AG04449 (cell line): ENCODE measurements at regions not wholly inside any gene's neighbourhood (a gene's known extent, or its start where the extent isn't known, plus 50 kb on each side); places are given as distances from the start of the nearest gene placed in this dataset.

Experiments used
- CTCF ChIA-PET: fragments of 350-600 bp; formaldehyde crosslinking; extraction: SDS; loops from one replicate; lab custom pipeline; 2021; ENCODE audit warnings: antibody characterized with exemption; lab: Yijun Ruan, JAX
- POLR2A ChIA-PET: fragments of 400-600, 350-600 bp; formaldehyde crosslinking; extraction: SDS; loops from one replicate; lab custom pipeline; 2020; ENCODE audit warnings: antibody characterized with exemption, inconsistent platforms; lab: Yijun Ruan, JAX
- DNase-seq: peaks from one replicate; pipeline ENCODE4 v3.0.0-alpha.2; 2010; ENCODE audit warnings: low read depth, low spot score
- H3K4me3 ChIP-seq: 2 replicates; pipeline ENCODE4 v1.5.1; 2011; ENCODE audit warnings: low read depth, mild to moderate bottlenecking, control low read depth, low read length
- CTCF ChIP-seq: IDR thresholded peaks from one replicate; pipeline ENCODE4 v1.5.1; 2011; ENCODE audit warnings: mild to moderate bottlenecking, moderate library complexity, low read length, control low read depth, inconsistent platforms; ENCODE audit not compliant: insufficient read depth; ENCODE audit errors: missing control alignments

- POLR2A ChIA-PET: interaction anchor here (0.9 to 1.7 kb wide), 2 partner anchors 9 to 36 kb away, joined by 4 to 7 read pairs; no protein-coding TSS in a partner anchor
Observed at GRCh38 chr3:43794776-43795175, 104.0 kb downstream of the ABHD5 start.

GRCh38 chr3:43795491-43795890 is 104.8 kb downstream of the ABHD5 start:
- POLR2A ChIA-PET: interaction anchor here (1.7 kb wide), 1 partner anchor 10 kb away, joined by 7 read pairs; no protein-coding TSS in a partner anchor
- no peak for DNase-seq
- TF ChIP-seq CTCF: no peak
- H3K4me3 ChIP-seq: no peak overlapping the region
- CTCF ChIA-PET: interaction anchor here (1.6 to 3.3 kb wide), 2 partner anchors 26 to 60 kb away, joined by 10 to 18 read pairs; no protein-coding TSS in a partner anchor

More at GRCh38 chr3:43794776-43795175, 104.0 kb downstream of the ABHD5 start:
- CTCF ChIA-PET: interaction anchor here (1.0 to 3.3 kb wide), 4 partner anchors 10 to 61 kb away, joined by 3 to 18 read pairs (median 8); no protein-coding TSS in a partner anchor
- no peak overlapping the region for H3K4me3 ChIP-seq
- peak; percentile 49 for DNase-seq
- TF ChIP-seq CTCF: no peak

- ChIA-PET CTCF (no interaction called here), POLR2A (no interaction called here)
- H3K4me3 ChIP-seq: no peak overlapping the region
- no peak for DNase-seq
- no peak for TF ChIP-seq CTCF
Observed at GRCh38 chr3:43796041-43796596, 105.4 kb downstream of the ABHD5 start.

- POLR2A ChIA-PET: no interaction called here
- DNase-seq: no peak
- H3K4me3 ChIP-seq: no peak overlapping the region
- TF ChIP-seq CTCF: no peak
- CTCF ChIA-PET: interaction anchor here (2.1 kb wide), 1 partner anchor 29 kb away, joined by 6 read pairs; no protein-coding TSS in a partner anchor
Observed at GRCh38 chr3:43797794-43798193, 107.1 kb downstream of the ABHD5 start.

GRCh38 chr3:43810797-43811196 is 120.1 kb downstream of the ABHD5 start:
- CTCF ChIA-PET: no interaction called here
- no peak for DNase-seq
- H3K4me3 ChIP-seq: no peak overlapping the region
- no peak for TF ChIP-seq CTCF
- POLR2A ChIA-PET: no interaction called here

GRCh38 chr3:43814461-43814860 is 123.7 kb downstream of the ABHD5 start:
- no peak overlapping the region for H3K4me3 ChIP-seq
- no peak for DNase-seq
- ChIA-PET CTCF (no interaction called here), POLR2A (no interaction called here)
- no peak for TF ChIP-seq CTCF
